MCF 10A (cell line): ENCODE measurements at regions not wholly inside any gene's neighbourhood (a gene's known extent, or its start where the extent isn't known, plus 50 kb on each side); places are given as distances from the start of the nearest gene placed in this dataset.

Experiments
- BruUV-seq: library from RNA; stranded (reverse); fragments of 400-500 nt; replicated peaks from 2 replicates; lab custom pipeline; 2021; lab: Mats Ljungman, UMichigan
- CTCF ChIA-PET: fragments of 300-600 bp; sonication (Branson Sonifier 250); formaldehyde crosslinking; extraction: SDS; loops from one replicate; lab custom pipeline; 2021; ENCODE audit warnings: antibody characterized with exemption, inconsistent platforms; lab: Yijun Ruan, JAX
- POLR2A ChIA-PET: fragments of 300-600, 350-650 bp; sonication (Branson Sonifier 250); formaldehyde crosslinking; extraction: SDS; loops from one replicate; lab custom pipeline; 2020; ENCODE audit warnings: antibody characterized with exemption, inconsistent platforms; lab: Yijun Ruan, JAX
- DNase-seq: peaks from one replicate; pipeline ENCODE4 v3.0.0-alpha.2; 2018; ENCODE audit not compliant: unreplicated experiment
- H3K27ac Mint-ChIP-seq: one replicate; pipeline ENCODE4 v1.8.0; 2022; ENCODE audit warnings: mild to moderate bottlenecking, low read depth, mixed read lengths; ENCODE audit not compliant: unreplicated experiment
- H3K27me3 Mint-ChIP-seq: one replicate; pipeline ENCODE4 v1.8.0; 2022; ENCODE audit warnings: mixed read lengths; ENCODE audit not compliant: insufficient read depth, unreplicated experiment
- H3K36me3 Mint-ChIP-seq: one replicate; pipeline ENCODE4 v1.8.0; 2022; ENCODE audit warnings: mild to moderate bottlenecking, moderate library complexity, mixed read lengths; ENCODE audit not compliant: insufficient read depth, unreplicated experiment
- H3K4me1 Mint-ChIP-seq: one replicate; pipeline ENCODE4 v1.8.0; 2022; ENCODE audit warnings: mixed read lengths; ENCODE audit not compliant: insufficient read depth, unreplicated experiment
- H3K4me3 Mint-ChIP-seq: one replicate; pipeline ENCODE4 v1.8.0; 2022; ENCODE audit warnings: mild to moderate bottlenecking, moderate library complexity, mixed read lengths; ENCODE audit not compliant: unreplicated experiment
- H3K9me3 Mint-ChIP-seq: one replicate; pipeline ENCODE4 v1.8.0; 2022; ENCODE audit warnings: mixed read lengths; ENCODE audit not compliant: unreplicated experiment
- CTCF ChIP-seq: fragments of 200-600 bp; IDR thresholded peaks from one replicate; pipeline ENCODE4 v1.8.0; 2022; ENCODE audit warnings: antibody characterized with exemption, mild to moderate bottlenecking; ENCODE audit not compliant: unreplicated experiment
- intact Hi-C: fragments of 100-400 bp; cut with micrococcal nuclease; formaldehyde crosslinking; loops from 2 replicates; pipeline ENCODE4 v1.14.1; 2022

GRCh38 chr5:87899208-87899661 is 369.4 kb downstream of the TMEM161B start:
- Mint-ChIP-seq H3K27ac (no peak overlapping the region), H3K9me3 (no peaks in the 10 kb centered on the region), H3K4me1 (no peaks in the 10 kb centered on the region), H3K27me3 (peaks cover 48% of the 10 kb centered on the region), H3K4me3 (no peak overlapping the region), H3K36me3 (no peaks in the 10 kb centered on the region)
- intact Hi-C loops: no loop called here
- ChIA-PET CTCF (interaction anchor here (0.6 to 1.7 kb wide), 2 partner anchors 118 to 781 kb away, joined by 3 to 4 read pairs; no protein-coding TSS in a partner anchor), POLR2A (no interaction called here)
- no peak for TF ChIP-seq CTCF
- peak; percentile 2 for DNase-seq
- BruUV-seq: no TSS peak

- intact Hi-C loops: no loop called here
- POLR2A ChIA-PET: no interaction called here
- DNase-seq: no peak
- no peaks in the 10 kb centered on the region for H3K4me1 Mint-ChIP-seq
- H3K27me3 Mint-ChIP-seq: peaks cover 48% of the 10 kb centered on the region
- H3K4me3 Mint-ChIP-seq: no peak overlapping the region
- no TSS peak for BruUV-seq
- H3K9me3 Mint-ChIP-seq: no peaks in the 10 kb centered on the region
- CTCF ChIA-PET: interaction anchor here (0.6 to 1.7 kb wide), 3 partner anchors 117 to 781 kb away, joined by 3 to 4 read pairs (median 3); no protein-coding TSS in a partner anchor
- TF ChIP-seq CTCF: no peak
- H3K27ac Mint-ChIP-seq: no peak overlapping the region
- no peaks in the 10 kb centered on the region for H3K36me3 Mint-ChIP-seq
These were observed 370.1 kb downstream of the TMEM161B start for GRCh38 chr5:87898574-87898973.

- POLR2A ChIA-PET: no interaction called here
- no peak for DNase-seq
- Mint-ChIP-seq H3K4me1 (no peaks in the 10 kb centered on the region), H3K36me3 (no peaks in the 10 kb centered on the region), H3K27ac (no peak overlapping the region), H3K27me3 (peaks cover 23% of the 10 kb centered on the region), H3K4me3 (no peak overlapping the region), H3K9me3 (no peaks in the 10 kb centered on the region)
- no peak for TF ChIP-seq CTCF
- CTCF ChIA-PET: no interaction called here
- no TSS peak for BruUV-seq
- intact Hi-C loops: no loop called here
These were observed 380.5 kb downstream of the TMEM161B start for GRCh38 chr5:87888139-87888538.

GRCh38 chr5:87887247-87887646 is 381.4 kb downstream of the TMEM161B start:
- no peak for TF ChIP-seq CTCF
- ChIA-PET CTCF (no interaction called here), POLR2A (no interaction called here)
- H3K27ac Mint-ChIP-seq: no peak overlapping the region
- intact Hi-C loops: no loop called here
- peaks cover 19% of the 10 kb centered on the region for H3K27me3 Mint-ChIP-seq
- no peak for DNase-seq
- H3K4me1 Mint-ChIP-seq: no peaks in the 10 kb centered on the region
- no TSS peak for BruUV-seq
- no peaks in the 10 kb centered on the region for H3K36me3 Mint-ChIP-seq
- H3K9me3 Mint-ChIP-seq: no peaks in the 10 kb centered on the region
- no peak overlapping the region for H3K4me3 Mint-ChIP-seq
